ENCODE measurements at regions not wholly inside any gene's neighbourhood (a gene's known extent, or its start where the extent isn't known, plus 50 kb on each side); places are given as distances from the start of the nearest gene placed in this dataset.

DNA sequence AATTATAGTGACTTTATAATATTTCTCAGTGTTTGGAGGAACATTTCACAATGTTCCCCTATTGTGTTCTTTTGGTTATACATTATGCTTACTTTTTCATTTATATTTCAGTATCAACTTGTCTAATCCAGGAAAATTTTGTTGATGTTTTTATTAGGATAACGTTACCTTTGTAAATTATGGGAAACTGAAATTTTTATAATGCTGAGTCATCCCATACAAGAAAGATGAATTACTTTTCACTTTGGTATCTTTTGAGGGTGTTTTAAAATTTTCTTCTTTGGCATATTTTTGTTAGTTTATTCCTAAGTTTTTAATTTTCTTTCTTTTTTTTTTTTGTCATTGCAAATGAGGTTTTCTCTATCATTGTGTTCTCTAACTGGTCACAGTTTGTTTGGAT is 542.7 kb downstream of the SLC16A7 start:
- H3K9me3 ChIP-seq (ENCODE audit: insufficient read depth in 2 of 2, low read depth in 1 of 2, low read length in 1 of 2), result no peaks in the 10 kb centered on the region
- H3K4me3 ChIP-seq (ENCODE audit: extremely low read depth in 1 of 4, insufficient read depth in 2 of 4, low read depth in 3 of 4, low read length in 4 of 4), result no peak overlapping the region
- no peak overlapping the region for H3K4me2 ChIP-seq (ENCODE audit: insufficient read depth in 1 of 2, low read depth in 2 of 2, low read length in 2 of 2)
- no peaks in the 10 kb centered on the region for H3K4me1 ChIP-seq (replicated peaks in 1 of 4; ENCODE audit: control insufficient read depth in 3 of 4, insufficient read depth in 4 of 4, low read length in 3 of 4)
- H4K20me1 ChIP-seq (replicated peaks in 1 of 2; ENCODE audit: control insufficient read depth in 1 of 2, insufficient read depth in 2 of 2, low read length in 2 of 2), result no peaks in the 10 kb centered on the region
- H3K14ac ChIP-seq (ENCODE audit: insufficient read length), result no peak overlapping the region
- no peak overlapping the region for H2BK20ac ChIP-seq (ENCODE audit: low read length)
- no peak overlapping the region for H2BK5ac ChIP-seq (ENCODE audit: low read depth, low read length)
- H4K8ac ChIP-seq (ENCODE audit: extremely low read depth, insufficient read depth, low read length), result no peak overlapping the region
- no peak overlapping the region for H3K18ac ChIP-seq (ENCODE audit: extremely low read depth, low read length)
- no peak overlapping the region for H3K9ac ChIP-seq (replicated peaks in 1 of 4; ENCODE audit: extremely low read depth in 1 of 4, low read depth in 3 of 4, low read length in 3 of 4)
- no peak overlapping the region for H4K91ac ChIP-seq (replicated peaks; ENCODE audit: insufficient read length, low read length)
- no peak overlapping the region for H2BK15ac ChIP-seq (ENCODE audit: low read length)
- H2BK12ac ChIP-seq (ENCODE audit: low read depth, low read length), result no peak overlapping the region
- no peaks in the 10 kb centered on the region for H3K27me3 ChIP-seq (replicated peaks in 1 of 4; ENCODE audit: control insufficient read depth in 3 of 4, extremely low read depth in 1 of 4, insufficient read depth in 3 of 4, low read length in 3 of 4)
- no peaks in the 10 kb centered on the region for H3K79me1 ChIP-seq (ENCODE audit: low read depth, low read length)
- H3K27ac ChIP-seq (ENCODE audit: low read depth, low read length), result no peak overlapping the region
- H2AK5ac ChIP-seq (ENCODE audit: low read depth, low read length), result no peak overlapping the region
- H3K4ac ChIP-seq (replicated peaks; ENCODE audit: insufficient read length, low read depth, low read length), result no peak overlapping the region
- H3K56ac ChIP-seq (replicated peaks; ENCODE audit: insufficient read length, low read depth, low read length), result no peak overlapping the region
- WGBS, 2 experiments (ENCODE audit: extremely low coverage in 1 of 2, insufficient coverage in 1 of 2, insufficient read length in 1 of 2, insufficient replicate concordance in 2 of 2, low coverage in 1 of 2, low lambda C conversion rate in 2 of 2, missing lambda C conversion rate in 1 of 2), result 96% methylated on average over 1 of the region's 1 CpG; no CpG with 5 or more reads in 1 of the 2 experiments
- no peaks in the 10 kb centered on the region for H3K23me2 ChIP-seq (ENCODE audit: low read depth, low read length)
- ChIA-PET CTCF (ENCODE audit: partially characterized antibody) (no interaction called here), POLR2A (ENCODE audit: partially characterized antibody) (no interaction called here)
- H4K5ac ChIP-seq (ENCODE audit: insufficient read length, low read depth, low read length), result no peak overlapping the region
- FAIRE-seq (no peak), DNase-seq (ENCODE audit: low read depth in 1 of 2, low spot score in 2 of 2) (no peak)
- no peak overlapping the region for H2BK120ac ChIP-seq (replicated peaks; ENCODE audit: low read depth, low read length)
- no peaks in the 10 kb centered on the region for H3K79me2 ChIP-seq (ENCODE audit: control insufficient read depth in 1 of 2, insufficient read depth in 2 of 2, low read length in 2 of 2)
- H3K36me3 ChIP-seq (ENCODE audit: control insufficient read depth in 2 of 4, insufficient read depth in 4 of 4, low read length in 3 of 4), result no peaks in the 10 kb centered on the region
- H3K23ac ChIP-seq (ENCODE audit: insufficient read length), result no peak overlapping the region
- H2AFZ ChIP-seq (ENCODE audit: low read length), result no peak overlapping the region
- no peak for TF ChIP-seq POLR2A (IDR thresholded peaks at IDR 0.05; ENCODE audit: control extremely low read depth in 1 of 2, low read depth in 2 of 2, low read length in 2 of 2)
- TF ChIP-seq TAF1 (IDR thresholded peaks at IDR 0.05; ENCODE audit: low read depth, low read length), result no peak
- TF ChIP-seq KDM1A (IDR thresholded peaks at IDR 0.05; ENCODE audit: borderline replicate concordance, low read length), result no peak
- no peak for TF ChIP-seq POLR2AphosphoS5 (IDR thresholded peaks at IDR 0.05; ENCODE audit: low read depth, low read length)
- TF ChIP-seq, protein P1, sequence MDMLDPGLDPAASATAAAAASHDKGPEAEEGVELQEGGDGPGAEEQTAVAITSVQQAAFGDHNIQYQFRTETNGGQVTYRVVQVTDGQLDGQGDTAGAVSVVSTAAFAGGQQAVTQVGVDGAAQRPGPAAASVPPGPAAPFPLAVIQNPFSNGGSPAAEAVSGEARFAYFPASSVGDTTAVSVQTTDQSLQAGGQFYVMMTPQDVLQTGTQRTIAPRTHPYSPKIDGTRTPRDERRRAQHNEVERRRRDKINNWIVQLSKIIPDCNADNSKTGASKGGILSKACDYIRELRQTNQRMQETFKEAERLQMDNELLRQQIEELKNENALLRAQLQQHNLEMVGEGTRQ (IDR thresholded peaks at IDR 0.05; ENCODE audit: low read length), result no peak
- TF ChIP-seq MAX (IDR thresholded peaks at IDR 0.05), result no peak
- no peak for TF ChIP-seq GTF2F1 (IDR thresholded peaks at IDR 0.05; ENCODE audit: borderline replicate concordance, low read depth, low read length)
- TF ChIP-seq SP1 (IDR thresholded peaks at IDR 0.05; ENCODE audit: low read depth, low read length), result no peak
- TF ChIP-seq PHF8 (conservative IDR thresholded peaks at IDR 0.05; ENCODE audit: low read depth, low read length), result no peak
- TF ChIP-seq CHD1 (IDR thresholded peaks at IDR 0.05; ENCODE audit: low read depth, low read length), result no peak
- TF ChIP-seq RBBP5 (IDR thresholded peaks at IDR 0.05; ENCODE audit: borderline replicate concordance, low read depth, low read length), result no peak
- no peak for TF ChIP-seq FOSL1 (IDR thresholded peaks at IDR 0.05; ENCODE audit: insufficient read depth, low read depth, low read length)
- TF ChIP-seq TEAD4 (IDR thresholded peaks at IDR 0.05; ENCODE audit: low read depth, low read length), result no peak
- TF ChIP-seq RAD21 (IDR thresholded peaks at IDR 0.05 in 1 of 2, conservative IDR thresholded peaks at IDR 0.05 in 1 of 2; ENCODE audit: low read depth in 2 of 2, low read length in 2 of 2), result no peak
- no peak for TF ChIP-seq YY1 (IDR thresholded peaks at IDR 0.05; ENCODE audit: low read depth, low read length)
